Mucosa of gallbladder (tissue), 1 donor: ENCODE measurements at regions not wholly inside any gene's neighbourhood (a gene's known extent, or its start where the extent isn't known, plus 50 kb on each side); places are given as distances from the start of the nearest gene placed in this dataset.
A peak's percentile ranks its signal among the peaks of the same experiment; 100 is the strongest.

Source experiments
- DNase-seq: peaks from one replicate; pipeline ENCODE4 v3.0.0-alpha.2; 2020; ENCODE audit warnings: low spot score
- donor health status: DM: no; HTN: no; CAD: no.

GRCh38 chr2:129067070-129067469 is 748.4 kb upstream of the HS6ST1 start:
- no peak for DNase-seq

GRCh38 chr2:129067953-129068352 is 749.3 kb upstream of the HS6ST1 start:
- no peak for DNase-seq

- no peak for DNase-seq
Measured at GRCh38 chr2:129068543-129068942, 749.9 kb upstream of the HS6ST1 start.

GRCh38 chr2:129069875-129070594 is 751.4 kb upstream of the HS6ST1 start:
- peak; percentile 82 for DNase-seq

GRCh38 chr2:129070663-129071062 is 752.0 kb upstream of the HS6ST1 start:
- DNase-seq, result no peak

- DNase-seq, result no peak
Measured at GRCh38 chr2:129071531-129071930, 752.9 kb upstream of the HS6ST1 start.

GRCh38 chr2:129074298-129074920 is 755.7 kb upstream of the HS6ST1 start:
- no peak for DNase-seq

- DNase-seq, result no peak
Measured at GRCh38 chr2:129078548-129078947, 759.9 kb upstream of the HS6ST1 start.

GRCh38 chr2:129080715-129081476 is 762.2 kb upstream of the HS6ST1 start:
- DNase-seq, result no peak

- no peak for DNase-seq
Measured at GRCh38 chr2:129085386-129085785, 766.7 kb upstream of the HS6ST1 start.

- no peak for DNase-seq
Measured at GRCh38 chr2:129087133-129087813, 768.6 kb upstream of the HS6ST1 start.

GRCh38 chr2:129091620-129092019 is 773.0 kb upstream of the HS6ST1 start:
- DNase-seq, result no peak

GRCh38 chr2:129092956-129093355 is 774.3 kb upstream of the HS6ST1 start:
- DNase-seq, result no peak

GRCh38 chr2:129101186-129101585 is 782.5 kb upstream of the HS6ST1 start:
- no peak for DNase-seq

- DNase-seq, result no peak
Measured at GRCh38 chr2:129103936-129104878, 785.5 kb upstream of the HS6ST1 start.

GRCh38 chr2:129112181-129112580 is 793.5 kb upstream of the HS6ST1 start:
- no peak for DNase-seq

GRCh38 chr2:129113776-129114175 is 795.1 kb upstream of the HS6ST1 start:
- no peak for DNase-seq

- no peak for DNase-seq
Measured at GRCh38 chr2:129117434-129117833, 798.8 kb upstream of the HS6ST1 start.

GRCh38 chr2:129118296-129118695 is 799.6 kb upstream of the HS6ST1 start:
- DNase-seq, result no peak

GRCh38 chr2:129129087-129129486 is 810.4 kb upstream of the HS6ST1 start:
- DNase-seq, result no peak
